H1 (cell line): ENCODE measurements at regions not wholly inside any gene's neighbourhood (a gene's known extent, or its start where the extent isn't known, plus 50 kb on each side); places are given as distances from the start of the nearest gene placed in this dataset.

ENCODE experiments used
- CTCF ChIA-PET: fragments of 300-600 bp; sonication (Branson Sonifier 250); formaldehyde crosslinking; loops from one replicate; lab custom pipeline; 2021; ENCODE audit not compliant: partially characterized antibody; lab: Charles Lee
- POLR2A ChIA-PET: fragments of 300-600 bp; sonication (Branson Sonifier 250); formaldehyde crosslinking; loops from one replicate; lab custom pipeline; 2021; ENCODE audit warnings: inconsistent platforms; ENCODE audit not compliant: partially characterized antibody; lab: Charles Lee
- DNase-seq, 2 experiments: peaks; one replicate each; pipeline versions ENCODE4 v3.0.0 to v3.0.0-alpha.2; 2010 to 2022; ENCODE audit warnings: low spot score in 2 of 2, low read depth in 1 of 2, mixed read lengths in 1 of 2
- FAIRE-seq: peaks from 2 replicates; lab custom pipeline; 2011; peaks lifted over from hg19 to GRCh38; lab: Jason Lieb, UNC
- H2AFZ ChIP-seq: 2 replicates; pipeline ENCODE4 v1.8.1; 2012; ENCODE audit warnings: low read length, inconsistent platforms
- H2AK5ac ChIP-seq: 2 replicates; pipeline ENCODE4 v1.6.1; 2013; ENCODE audit warnings: low read depth, low read length
- H2BK120ac ChIP-seq: replicated peaks from 2 replicates; pipeline ENCODE3; 2013; ENCODE audit warnings: low read depth, low read length, inconsistent platforms
- H2BK12ac ChIP-seq: 2 replicates; pipeline ENCODE4 v1.6.1; 2013; ENCODE audit warnings: low read depth, low read length
- H2BK15ac ChIP-seq: 2 replicates; pipeline ENCODE4 v1.6.1; 2013; ENCODE audit warnings: low read length
- H2BK20ac ChIP-seq: 2 replicates; pipeline ENCODE4 v1.6.1; 2013; ENCODE audit warnings: low read length
- H2BK5ac ChIP-seq: 2 replicates; pipeline ENCODE4 v1.6.1; 2013; ENCODE audit warnings: low read depth, low read length
- H3K14ac ChIP-seq: 2 replicates; pipeline ENCODE4 v1.6.1; 2013; ENCODE audit warnings: inconsistent platforms; ENCODE audit not compliant: insufficient read length
- H3K18ac ChIP-seq: 2 replicates; pipeline ENCODE4 v1.6.1; 2013; ENCODE audit warnings: low read length; ENCODE audit errors: extremely low read depth
- H3K23ac ChIP-seq: 2 replicates; pipeline ENCODE4 v1.6.1; 2013; ENCODE audit warnings: inconsistent platforms; ENCODE audit not compliant: insufficient read length
- H3K23me2 ChIP-seq: 2 replicates; pipeline ENCODE4 v1.6.1; 2013; ENCODE audit warnings: low read depth, low read length
- H3K27ac ChIP-seq: 2 replicates; pipeline ENCODE4 v1.6.1; 2011; ENCODE audit warnings: low read depth, low read length, inconsistent platforms
- H3K27me3 ChIP-seq, 4 experiments: replicated peaks in 1 of 4; 1 replicate in 1 of 4; 2 replicates in 3 of 4; pipeline versions ENCODE4 v1.6.1 to v1.8.1; 2011 to 2013; ENCODE audit warnings: low read length in 3 of 4, mild to moderate bottlenecking in 3 of 4, inconsistent platforms in 2 of 4, mixed read lengths in 2 of 4, moderate library complexity in 1 of 4; ENCODE audit not compliant: control insufficient read depth in 3 of 4, insufficient read depth in 3 of 4; ENCODE audit errors: extremely low read depth in 1 of 4
- H3K36me3 ChIP-seq, 4 experiments: 2 replicates each; pipeline versions ENCODE4 v1.6.1 to v1.8.1; 2011 to 2013; ENCODE audit warnings: mild to moderate bottlenecking in 4 of 4, low read length in 3 of 4, moderate library complexity in 2 of 4, control low read depth in 1 of 4, inconsistent platforms in 1 of 4; ENCODE audit not compliant: insufficient read depth in 4 of 4, control insufficient read depth in 2 of 4
- H3K4ac ChIP-seq: replicated peaks from 2 replicates; pipeline ENCODE3; 2013; ENCODE audit warnings: low read length, low read depth, mixed read lengths, inconsistent platforms; ENCODE audit not compliant: insufficient read length
- H3K4me1 ChIP-seq, 4 experiments: replicated peaks in 1 of 4; 1 replicate in 1 of 4; 2 replicates in 3 of 4; pipeline versions ENCODE4 v1.6.1 to v1.8.1; 2011 to 2013; ENCODE audit warnings: low read length in 3 of 4, inconsistent platforms in 2 of 4, mixed read lengths in 1 of 4; ENCODE audit not compliant: insufficient read depth in 4 of 4, control insufficient read depth in 3 of 4
- H3K4me2 ChIP-seq, 2 experiments: 2 replicates each; pipeline versions ENCODE4 v1.6.1 to v1.8.1; 2011 to 2013; ENCODE audit warnings: low read depth in 2 of 2, low read length in 2 of 2, control low read depth in 1 of 2, inconsistent platforms in 1 of 2, mild to moderate bottlenecking in 1 of 2; ENCODE audit not compliant: insufficient read depth in 1 of 2
- H3K4me3 ChIP-seq, 4 experiments: fragments of 200-600, 300-600 bp in 1 of 4; sonication (generic), shearing (Covaris generic), sonication (Bioruptor Twin) in 1 of 4; 2 replicates each; pipeline versions ENCODE4 v1.5.1 to v1.8.1; 2011 to 2016; ENCODE audit warnings: low read length in 4 of 4, low read depth in 3 of 4, control low read depth in 2 of 4, inconsistent platforms in 2 of 4, mild to moderate bottlenecking in 2 of 4, mixed read lengths in 1 of 4, moderate library complexity in 1 of 4; ENCODE audit not compliant: insufficient read depth in 2 of 4; ENCODE audit errors: extremely low read depth in 1 of 4
- H3K56ac ChIP-seq: replicated peaks from 2 replicates; pipeline ENCODE3; 2013; ENCODE audit warnings: low read depth, mild to moderate bottlenecking, mixed read lengths, low read length, inconsistent platforms; ENCODE audit not compliant: insufficient read length
- H3K79me1 ChIP-seq: 2 replicates; pipeline ENCODE4 v1.6.1; 2013; ENCODE audit warnings: low read depth, low read length, control low read depth
- H3K79me2 ChIP-seq, 2 experiments: 2 replicates each; pipeline versions ENCODE4 v1.6.1 to v1.8.1; 2012 to 2013; ENCODE audit warnings: low read length in 2 of 2, mild to moderate bottlenecking in 2 of 2, inconsistent platforms in 1 of 2; ENCODE audit not compliant: insufficient read depth in 2 of 2, control insufficient read depth in 1 of 2
- H3K9ac ChIP-seq, 4 experiments: replicated peaks in 1 of 4; 1 replicate in 1 of 4; 2 replicates in 3 of 4; pipeline versions ENCODE4 v1.6.1 to v1.8.1; 2011 to 2013; ENCODE audit warnings: low read depth in 3 of 4, low read length in 3 of 4, control low read depth in 2 of 4, mild to moderate bottlenecking in 2 of 4, moderate library complexity in 2 of 4, inconsistent platforms in 1 of 4; ENCODE audit errors: extremely low read depth in 1 of 4
- H3K9me3 ChIP-seq, 2 experiments: 2 replicates each; pipeline versions ENCODE4 v1.6.1 to v1.8.1; 2012 to 2013; ENCODE audit warnings: mild to moderate bottlenecking in 2 of 2, moderate library complexity in 2 of 2, control low read depth in 1 of 2, inconsistent platforms in 1 of 2, low read depth in 1 of 2, low read length in 1 of 2, mixed read lengths in 1 of 2; ENCODE audit not compliant: insufficient read depth in 2 of 2
- H4K20me1 ChIP-seq, 2 experiments: replicated peaks in 1 of 2; 2 replicates each; pipeline versions ENCODE3 to v1.8.1; 2011 to 2013; ENCODE audit warnings: inconsistent platforms in 2 of 2, low read length in 2 of 2, mild to moderate bottlenecking in 1 of 2; ENCODE audit not compliant: insufficient read depth in 2 of 2, control insufficient read depth in 1 of 2
- H4K5ac ChIP-seq: 2 replicates; pipeline ENCODE4 v1.6.1; 2013; ENCODE audit warnings: low read length, low read depth, mixed read lengths, inconsistent platforms; ENCODE audit not compliant: insufficient read length
- H4K8ac ChIP-seq: 2 replicates; pipeline ENCODE4 v1.8.0; 2013; ENCODE audit warnings: mild to moderate bottlenecking, moderate library complexity, low read length, inconsistent platforms; ENCODE audit not compliant: insufficient read depth; ENCODE audit errors: extremely low read depth
- H4K91ac ChIP-seq: replicated peaks from 2 replicates; pipeline ENCODE3; 2013; ENCODE audit warnings: low read length, mixed read lengths, inconsistent platforms; ENCODE audit not compliant: insufficient read length
- BRCA1 ChIP-seq: IDR thresholded peaks from 2 replicates; pipeline ENCODE4 v1.6.1; 2012; ENCODE audit warnings: low read depth, low read length, improper control_type of control experiment
- CHD1 ChIP-seq: IDR thresholded peaks from 2 replicates; pipeline ENCODE4 v1.6.1; 2012; ENCODE audit warnings: low read depth, low read length, improper control_type of control experiment
- MAFK ChIP-seq: IDR thresholded peaks from 2 replicates; pipeline ENCODE4 v1.6.1; 2012; ENCODE audit warnings: low read depth, mild to moderate bottlenecking, improper control_type of control experiment, low read length
- RAD21 ChIP-seq, 2 experiments: IDR thresholded peaks in 1 of 2; conservative IDR thresholded peaks in 1 of 2; 2 replicates each; pipeline ENCODE4 v1.6.1; 2011; ENCODE audit warnings: low read depth in 2 of 2, low read length in 2 of 2, improper control_type of control experiment in 1 of 2, inconsistent platforms in 1 of 2, mild to moderate bottlenecking in 1 of 2, moderate library complexity in 1 of 2
- TAF1 ChIP-seq: IDR thresholded peaks from 2 replicates; pipeline ENCODE4 v1.6.1; 2011; ENCODE audit warnings: mild to moderate bottlenecking, low read depth, low read length
- USF2 ChIP-seq: IDR thresholded peaks from 2 replicates; pipeline ENCODE4 v1.6.1; 2011; ENCODE audit warnings: low read length, improper control_type of control experiment
- WGBS, 2 experiments: shearing (Covaris generic) in 1 of 2; methylation state at CpG; one replicate each; pipeline versions ENCODE4 v1.1.6 to v1.1.7; 2013 to 2015; ENCODE audit warnings: low lambda C conversion rate in 2 of 2, mixed read lengths in 2 of 2, inconsistent platforms in 1 of 2, low coverage in 1 of 2, missing lambda C conversion rate in 1 of 2; ENCODE audit not compliant: insufficient replicate concordance in 2 of 2, insufficient coverage in 1 of 2, insufficient read length in 1 of 2; ENCODE audit errors: extremely low coverage in 1 of 2, missing lambda C conversion rate in 1 of 2; 5-methylcytosine and 5-hydroxymethylcytosine counted together

DNA sequence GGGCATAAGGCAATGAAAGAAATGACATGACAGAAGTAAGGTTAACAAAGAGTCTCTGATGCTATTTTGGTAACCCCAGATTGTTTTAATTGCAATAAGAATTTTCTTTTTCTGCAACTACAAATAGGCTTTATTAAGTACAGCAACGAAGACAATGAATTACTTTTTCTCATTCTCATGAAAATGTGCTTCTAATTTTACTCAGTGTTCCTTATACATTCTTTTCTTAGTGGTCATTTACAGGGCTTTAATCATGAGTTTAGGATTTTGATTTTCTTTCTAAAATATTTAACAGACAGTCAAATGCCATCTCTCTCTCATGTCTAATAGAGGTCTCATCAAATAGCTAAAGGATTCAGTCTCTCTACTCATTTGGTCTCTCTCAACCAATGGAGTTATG is 452.1 kb downstream of the RAP2B start:
- Histone ChIP-seq H3K27ac (no peak overlapping the region), H4K20me1 (no peaks in the 10 kb centered on the region), H2BK15ac (no peak overlapping the region), H2BK12ac (no peak overlapping the region), H3K23ac (no peak overlapping the region), H3K4ac (no peak overlapping the region), H3K9me3 (no peaks in the 10 kb centered on the region), H2AFZ (peak overlapping the region; percentile 34; the same call in 1 of the 2 replicates), H2BK120ac (no peak overlapping the region), H2AK5ac (no peak overlapping the region), H3K27me3 (no peaks in the 10 kb centered on the region), H3K23me2 (no peaks in the 10 kb centered on the region), H3K56ac (no peak overlapping the region), H3K18ac (no peak overlapping the region), H3K9ac (no peak overlapping the region), H4K8ac (no peak overlapping the region), H3K4me3 (no peak overlapping the region), H3K79me2 (no peaks in the 10 kb centered on the region), H3K14ac (no peak overlapping the region), H3K36me3 (no peaks in the 10 kb centered on the region), H3K4me2 (no peak overlapping the region), H3K4me1 (no peaks in the 10 kb centered on the region), H4K91ac (no peak overlapping the region), H2BK5ac (0 out of 2 replicates have a peak overlapping the region, but pooled peaks have one; percentile 32), H3K79me1 (no peaks in the 10 kb centered on the region), H2BK20ac (no peak overlapping the region), H4K5ac (no peak overlapping the region)
- WGBS, 2 experiments: 13% methylated on average over 1 of the region's 1 CpG; no CpG with 5 or more reads in 1 of the 2 experiments
- DNase-seq: no peak
- ChIA-PET CTCF (interaction anchor here (0.7 to 1.4 kb wide), 2 partner anchors 10 to 344 kb away, joined by 3 to 4 read pairs; no protein-coding TSS in a partner anchor), POLR2A (no interaction called here)
- FAIRE-seq: no peak
- TF ChIP-seq CHD1 (no peak), TAF1 (no peak), MAFK (no peak), BRCA1 (no peak), RAD21 (IDR thresholded peaks at IDR 0.05 in 1 of 2, conservative IDR thresholded peaks at IDR 0.05 in 1 of 2; ENCODE audit: low read depth in 2 of 2, low read length in 2 of 2) (no peak), USF2 (no peak)
